ES-I3 (cell line): ENCODE measurements at regions not wholly inside any gene's neighbourhood (a gene's known extent, or its start where the extent isn't known, plus 50 kb on each side); places are given as distances from the start of the nearest gene placed in this dataset.
"Not testable (repeated sequence)": the region's sequence is repeated elsewhere in the genome, so short reads cannot be mapped to it uniquely, and the experiment has no call there.

Experiments
- H3K36me3 ChIP-seq: 2 replicates; pipeline ENCODE4 v1.6.1; 2013; ENCODE audit warnings: mild to moderate bottlenecking, low read length, control low read depth, moderate library complexity; ENCODE audit not compliant: insufficient read depth
- H3K4me1 ChIP-seq: 2 replicates; pipeline ENCODE4 v1.6.1; 2013; ENCODE audit warnings: mild to moderate bottlenecking, control low read depth, low read length; ENCODE audit not compliant: insufficient read depth
- H3K9ac ChIP-seq: 2 replicates; pipeline ENCODE4 v1.6.1; 2013; ENCODE audit warnings: low read depth, mild to moderate bottlenecking, low read length, moderate library complexity
- H3K9me3 ChIP-seq: 2 replicates; pipeline ENCODE4 v1.6.1; 2013; ENCODE audit warnings: mild to moderate bottlenecking, low read length, moderate library complexity; ENCODE audit not compliant: control insufficient read depth, insufficient read depth

DNA sequence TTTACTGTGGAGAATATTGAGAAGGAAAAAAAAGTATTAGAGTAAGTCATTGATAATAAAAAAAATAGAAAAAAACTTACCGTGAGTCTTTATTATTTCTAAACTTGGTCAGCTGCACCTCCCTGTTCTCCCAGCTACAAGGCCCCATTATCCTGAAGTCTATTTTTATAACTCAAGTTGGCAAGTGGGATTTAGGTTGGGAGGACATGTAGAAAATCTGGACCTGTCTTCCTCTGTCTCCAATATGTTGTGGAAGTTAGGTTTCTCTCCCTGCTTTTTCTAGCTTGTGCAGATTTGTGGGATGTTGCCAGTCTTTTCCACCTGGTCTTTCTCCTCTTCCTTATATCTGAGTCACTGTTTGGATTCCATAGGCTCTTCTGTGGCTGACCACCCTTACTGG lies 361.4 kb downstream of the HLX start:
- Histone ChIP-seq H3K9ac (no peak overlapping the region), H3K9me3 (no peaks in the 10 kb centered on the region), H3K4me1 (no peaks in the 10 kb centered on the region), H3K36me3 (no peaks in the 10 kb centered on the region)

DNA sequence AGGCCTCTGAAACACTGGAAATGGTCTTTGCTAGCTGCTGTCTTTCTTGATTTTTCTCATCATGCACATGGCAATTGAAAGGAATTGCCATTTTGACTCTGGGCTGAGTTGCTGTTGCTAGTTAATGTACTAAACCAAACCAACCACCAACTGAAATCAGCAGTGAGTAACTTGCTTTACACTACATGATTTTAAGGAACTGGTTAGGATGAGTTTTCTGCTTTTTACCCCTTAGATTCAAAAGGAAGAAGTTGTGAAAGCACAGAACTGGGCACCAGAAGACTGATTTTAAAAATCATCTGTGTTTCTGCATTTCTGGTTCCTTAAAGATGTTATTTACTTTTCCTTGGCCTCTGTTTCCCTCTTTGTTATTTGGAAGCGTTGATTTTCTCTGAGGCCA lies 361.9 kb downstream of the HLX start:
- H3K9me3 ChIP-seq, result no peaks in the 10 kb centered on the region
- H3K36me3 ChIP-seq, result no peaks in the 10 kb centered on the region
- H3K4me1 ChIP-seq, result no peaks in the 10 kb centered on the region
- no peak overlapping the region for H3K9ac ChIP-seq

DNA sequence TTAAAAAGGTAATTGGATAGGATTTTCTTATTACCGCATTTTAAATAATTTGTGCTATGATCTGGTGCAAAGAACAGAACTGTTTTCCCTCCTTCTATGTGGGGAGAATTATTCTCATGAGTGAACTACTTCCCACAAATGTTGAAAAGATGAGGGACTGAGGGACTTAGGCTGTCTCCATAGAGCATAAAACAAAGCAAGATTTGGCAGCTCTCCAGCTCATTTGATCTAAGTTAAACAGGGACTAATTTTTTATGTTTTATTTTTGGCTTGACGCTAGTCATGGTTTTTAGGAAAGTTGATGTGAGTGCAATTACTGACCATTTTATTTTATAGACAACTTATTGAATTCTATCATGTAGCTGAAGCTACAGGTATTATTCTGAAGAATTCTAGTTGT lies 362.3 kb downstream of the HLX start:
- no peak overlapping the region for H3K9ac ChIP-seq
- H3K36me3 ChIP-seq, result no peaks in the 10 kb centered on the region
- no peaks in the 10 kb centered on the region for H3K4me1 ChIP-seq
- no peaks in the 10 kb centered on the region for H3K9me3 ChIP-seq

DNA sequence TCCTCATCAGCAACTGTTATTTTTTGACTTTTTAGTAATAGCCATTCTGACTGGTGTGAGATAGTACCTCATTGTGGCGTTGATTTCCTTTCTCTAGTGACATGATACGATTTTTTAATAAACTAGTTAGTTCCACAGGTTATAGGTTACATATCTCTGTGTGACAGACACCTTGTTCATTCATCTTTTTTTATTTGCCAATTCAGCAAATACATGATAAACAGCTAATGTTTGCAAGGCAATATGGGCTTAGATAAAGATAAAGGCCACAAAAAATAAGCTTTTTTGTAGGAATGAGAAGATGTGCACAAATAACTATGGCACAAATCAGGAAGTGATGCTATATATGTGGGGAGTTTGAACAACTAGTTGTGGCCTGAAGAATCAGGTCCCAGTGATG lies 366.8 kb downstream of the HLX start:
- Histone ChIP-seq H3K36me3 (no peaks in the 10 kb centered on the region), H3K9ac (no peak overlapping the region), H3K4me1 (no peaks in the 10 kb centered on the region), H3K9me3 (no peaks in the 10 kb centered on the region)

DNA sequence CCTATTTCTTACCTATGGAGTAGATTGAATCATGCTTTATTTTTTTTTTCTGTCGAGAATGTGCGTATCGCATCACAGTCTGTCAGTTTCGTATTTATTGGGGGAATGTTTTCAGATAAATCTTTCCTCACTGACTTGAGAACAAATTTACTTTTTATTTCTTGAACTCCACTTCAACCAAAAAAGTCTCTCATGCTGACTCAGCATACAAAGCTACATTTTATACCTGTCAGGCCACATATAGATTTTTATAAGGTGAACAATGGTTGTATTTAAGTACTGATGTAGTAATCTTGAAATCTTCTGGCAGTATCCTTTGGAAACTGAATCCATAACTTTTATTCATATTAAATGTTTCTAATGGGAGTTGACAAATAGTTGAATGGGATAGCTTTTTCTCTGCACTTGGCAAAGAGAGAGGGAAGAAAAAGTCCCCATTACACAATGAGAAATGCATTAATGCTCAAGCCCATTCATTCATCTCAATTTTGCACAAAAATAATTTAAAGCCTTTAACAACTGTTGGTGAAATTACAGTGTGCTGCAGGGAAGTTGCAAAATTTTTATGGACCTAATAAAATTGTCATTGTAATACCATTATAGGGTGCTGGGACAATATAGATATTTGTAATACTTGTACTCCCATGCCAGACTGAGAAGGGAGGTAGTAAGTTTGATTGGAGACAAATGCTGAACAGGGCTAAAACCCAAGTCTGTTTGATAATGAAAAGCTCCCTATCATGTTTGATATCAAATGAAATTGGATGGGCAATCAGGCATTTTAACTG lies 367.6 kb downstream of the HLX start:
- H3K36me3 ChIP-seq, result no peaks in the 10 kb centered on the region
- H3K9me3 ChIP-seq, result no peaks in the 10 kb centered on the region
- H3K4me1 ChIP-seq, result no peaks in the 10 kb centered on the region
- H3K9ac ChIP-seq, result no peak overlapping the region

DNA sequence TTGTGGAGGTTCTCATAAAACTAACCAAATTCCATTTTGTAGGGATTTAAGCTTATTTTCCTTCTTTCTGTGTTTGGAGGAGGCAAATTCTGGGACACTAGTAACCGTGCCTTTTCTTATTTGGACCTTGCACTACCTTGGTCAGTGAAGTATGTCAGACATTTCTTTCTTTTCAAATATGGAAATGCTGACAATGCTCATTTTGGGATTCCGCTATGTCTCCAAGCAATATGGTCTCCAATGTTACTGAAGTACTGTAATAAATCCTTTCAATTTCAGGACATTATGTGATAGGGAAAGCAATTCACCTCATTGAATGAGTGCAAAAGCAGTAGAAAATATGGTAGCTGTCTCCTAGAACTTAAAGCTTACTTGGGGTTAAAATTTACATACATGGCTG lies 372.3 kb downstream of the HLX start:
- Histone ChIP-seq H3K9me3 (no peaks in the 10 kb centered on the region), H3K36me3 (no peaks in the 10 kb centered on the region)

DNA sequence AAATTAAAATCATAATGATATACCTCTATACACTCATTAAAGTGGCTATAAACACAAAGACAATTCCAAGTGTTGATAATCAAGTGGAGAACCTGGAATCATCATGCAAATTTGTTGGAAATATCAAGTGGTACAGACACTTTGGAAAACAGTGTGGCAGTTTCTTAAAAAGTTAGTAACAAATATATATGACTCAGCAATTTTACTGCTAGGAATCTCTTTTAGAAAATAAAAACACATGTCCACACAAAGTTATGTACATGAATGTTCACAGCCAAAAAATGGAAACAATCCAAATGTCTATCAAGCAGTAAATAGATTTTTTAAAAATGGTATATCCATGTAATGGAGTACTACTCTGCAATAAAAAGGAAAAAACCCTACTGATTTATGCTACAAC lies 375.6 kb downstream of the HLX start:
- Histone ChIP-seq H3K9me3 (no peaks in the 10 kb centered on the region), H3K4me1 (no peaks in the 10 kb centered on the region), H3K36me3 (no peaks in the 10 kb centered on the region), H3K9ac (no peak overlapping the region)

More for the DNA sequence above, 372.3 kb downstream of the HLX start:
- no peaks in the 10 kb centered on the region for H3K4me1 ChIP-seq
- no peak overlapping the region for H3K9ac ChIP-seq

DNA sequence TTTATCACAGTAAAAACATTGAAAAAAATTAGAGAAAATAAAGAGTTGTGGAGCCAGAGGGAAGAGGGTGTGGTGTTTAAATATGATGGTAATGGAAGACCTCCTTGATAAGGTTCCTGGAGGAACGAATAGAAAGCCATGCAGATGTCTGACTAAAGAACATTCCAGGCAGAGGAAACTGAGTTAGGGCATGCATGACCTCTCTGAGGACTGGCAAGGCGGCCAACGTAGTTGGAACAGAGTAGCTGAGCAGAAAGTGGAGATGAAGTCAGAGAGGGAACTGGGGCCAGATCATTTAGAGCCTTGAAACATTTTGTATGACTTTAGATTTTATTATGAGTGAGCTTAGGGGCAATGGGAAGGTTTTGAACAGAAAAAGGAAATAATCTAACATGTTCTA lies 377.5 kb downstream of the HLX start:
- H3K4me1 ChIP-seq, result no peaks in the 10 kb centered on the region
- no peaks in the 10 kb centered on the region for H3K9me3 ChIP-seq
- no peaks in the 10 kb centered on the region for H3K36me3 ChIP-seq
- H3K9ac ChIP-seq, result no peak overlapping the region

DNA sequence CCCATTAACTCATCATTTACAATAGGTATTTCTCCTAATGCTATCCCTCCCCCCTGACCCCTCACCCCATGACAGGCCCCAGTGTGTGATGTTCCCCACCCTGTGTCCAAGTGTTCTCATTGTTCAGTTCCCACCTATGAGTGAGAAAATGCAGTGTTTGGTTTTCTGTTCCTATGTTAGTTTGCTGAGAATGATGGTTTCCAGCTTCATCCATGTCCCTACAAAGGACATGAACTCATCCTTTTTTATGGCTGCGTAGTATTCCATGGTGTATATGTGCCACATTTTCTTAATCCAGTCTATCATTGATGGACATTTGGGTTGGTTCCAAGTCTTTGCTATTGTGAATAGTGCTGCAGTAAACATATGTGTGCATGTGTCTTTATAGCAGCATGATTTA lies 378.3 kb downstream of the HLX start:
- not testable (repeated sequence) for H3K9ac ChIP-seq, H3K9me3 ChIP-seq, H3K4me1 ChIP-seq, H3K36me3 ChIP-seq

DNA sequence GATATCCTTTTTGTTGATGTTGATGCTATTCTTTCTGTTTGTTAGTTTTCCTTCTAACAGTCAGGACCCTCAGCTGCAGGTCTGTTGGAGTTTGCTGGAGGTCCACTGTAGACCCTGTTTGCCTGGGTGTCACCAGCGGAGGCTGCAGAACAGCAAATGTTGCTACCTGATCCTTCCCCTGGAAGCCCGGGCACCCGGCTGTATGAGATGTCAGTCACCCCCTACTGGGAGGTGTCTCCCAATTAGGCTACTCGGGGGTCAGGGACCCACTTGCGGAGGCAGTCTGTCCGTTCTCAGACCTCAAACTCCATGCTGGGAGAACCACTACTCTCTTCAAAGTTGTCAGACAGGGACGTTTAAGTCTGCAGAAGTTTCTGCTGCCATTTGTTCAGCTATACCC lies 383.4 kb downstream of the HLX start:
- not testable (repeated sequence) for H3K9ac ChIP-seq, H3K36me3 ChIP-seq, H3K4me1 ChIP-seq, H3K9me3 ChIP-seq

DNA sequence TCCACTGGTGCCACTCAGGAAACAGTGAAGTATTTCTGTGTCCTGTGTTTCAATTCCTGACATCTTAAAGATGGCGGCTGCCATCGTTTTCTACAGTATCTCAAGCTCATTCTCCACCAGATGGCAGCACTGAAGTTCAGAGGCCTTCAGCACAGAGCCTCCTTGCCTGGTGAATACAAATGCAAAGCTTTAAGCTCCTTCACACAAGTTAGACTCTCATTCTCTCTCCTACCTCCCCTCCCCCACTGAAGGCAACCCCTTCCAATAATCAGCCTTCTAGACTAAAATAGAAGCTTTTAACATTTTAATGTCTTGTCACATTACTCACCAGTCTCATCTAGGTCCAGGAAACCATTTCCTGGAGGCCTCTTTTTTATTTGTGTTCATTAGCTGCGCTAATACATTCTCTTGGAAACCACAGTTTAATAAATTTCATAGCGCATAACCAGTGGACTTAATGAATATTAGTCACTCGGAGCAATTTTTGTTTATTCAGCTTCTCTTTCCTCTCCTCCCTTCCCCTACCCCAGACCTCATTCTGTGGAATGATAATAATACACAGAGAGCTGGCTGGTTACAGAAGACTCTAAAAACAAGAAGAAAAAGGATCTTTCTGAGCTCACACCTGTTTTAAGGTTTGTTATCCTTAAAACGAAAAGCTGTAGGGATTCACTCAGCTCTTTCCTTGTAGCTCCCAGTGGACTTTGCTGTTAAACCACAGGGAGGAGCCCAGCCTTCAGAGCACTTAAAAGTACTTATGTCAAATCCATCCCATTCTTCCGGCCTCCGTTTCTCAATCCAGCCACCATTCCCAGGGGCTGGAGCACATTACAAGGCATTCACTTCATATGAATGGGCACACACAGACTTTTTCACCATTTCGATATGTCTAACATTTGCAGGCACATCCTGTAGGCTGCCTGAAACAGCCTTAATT lies 384.9 kb downstream of the HLX start:
- H3K9me3 ChIP-seq, result 0 out of 2 replicates have a peak, but pooled peaks cover 5% of the 10 kb centered on the region
- H3K36me3 ChIP-seq, result no peaks in the 10 kb centered on the region
- no peak overlapping the region for H3K9ac ChIP-seq
- H3K4me1 ChIP-seq, result 0 out of 2 replicates have a peak, but pooled peaks cover 4% of the 10 kb centered on the region

DNA sequence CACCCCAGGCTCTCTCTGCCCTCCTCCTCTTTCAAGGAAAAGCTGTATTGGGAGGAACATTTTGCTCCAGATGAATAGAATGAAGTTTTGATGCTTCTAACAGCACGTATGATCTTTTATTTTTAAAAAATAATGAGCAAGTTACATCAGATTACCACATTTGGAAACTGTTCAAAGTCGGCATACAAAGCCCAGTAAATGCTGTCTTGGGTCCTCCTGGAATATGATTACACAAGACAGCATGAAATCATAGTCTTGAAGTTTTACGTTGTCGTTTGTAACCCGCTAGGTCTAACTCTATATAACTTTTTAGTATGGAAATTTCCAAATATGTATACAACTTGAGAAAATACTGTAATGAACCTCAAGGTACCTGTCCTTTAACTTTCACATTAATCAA lies 385.6 kb downstream of the HLX start:
- Histone ChIP-seq H3K9me3 (0 out of 2 replicates have a peak, but pooled peaks cover 5% of the 10 kb centered on the region), H3K4me1 (0 out of 2 replicates have a peak, but pooled peaks cover 4% of the 10 kb centered on the region), H3K9ac (no peak overlapping the region), H3K36me3 (no peaks in the 10 kb centered on the region)

DNA sequence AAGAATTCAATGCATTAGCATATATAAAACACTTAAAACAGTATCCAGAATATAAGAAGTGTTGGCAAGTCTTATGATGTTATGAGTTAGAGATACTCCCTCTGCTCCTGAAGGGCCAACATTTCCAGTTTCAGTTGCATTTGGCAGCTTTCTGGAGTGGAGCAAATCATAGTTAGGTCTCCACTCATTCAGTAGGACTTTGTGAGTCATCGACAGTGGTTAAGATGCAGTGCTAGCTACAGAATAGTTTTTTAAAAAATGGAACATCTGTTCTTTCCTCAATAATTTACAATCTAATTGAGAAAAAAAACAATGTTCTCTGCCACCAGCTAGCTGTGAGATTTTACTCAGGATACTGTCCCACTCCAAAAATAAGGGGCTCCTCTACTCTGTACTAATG lies 389.1 kb downstream of the HLX start:
- H3K9ac ChIP-seq, result no peak overlapping the region
- H3K36me3 ChIP-seq, result no peaks in the 10 kb centered on the region; the same call in 1 of the 2 replicates
- 0 out of 2 replicates have a peak, but pooled peaks cover 4% of the 10 kb centered on the region for H3K9me3 ChIP-seq
- 0 out of 2 replicates have a peak, but pooled peaks cover 4% of the 10 kb centered on the region for H3K4me1 ChIP-seq

DNA sequence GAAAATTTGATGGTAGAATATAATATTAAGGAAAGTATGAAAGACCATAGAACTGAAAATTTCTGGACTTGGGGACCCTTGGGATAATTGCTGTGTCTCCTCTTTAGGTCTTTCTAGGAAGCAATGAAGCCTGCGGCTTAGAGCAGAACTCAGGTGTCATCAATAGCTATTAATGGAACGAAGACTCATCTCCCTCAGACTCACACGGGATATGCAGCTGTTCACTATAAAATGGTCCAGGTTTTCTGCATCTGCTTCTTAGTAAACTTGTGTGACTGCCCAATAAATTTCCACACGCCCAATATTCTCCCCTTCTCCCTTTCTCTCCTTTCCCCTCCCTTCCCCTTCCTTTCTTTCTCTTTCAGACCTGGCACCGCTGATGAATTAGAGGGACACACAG lies 392.5 kb downstream of the HLX start:
- Histone ChIP-seq H3K9ac (no peak overlapping the region), H3K36me3 (no peaks in the 10 kb centered on the region; the same call in 1 of the 2 replicates), H3K9me3 (no peaks in the 10 kb centered on the region), H3K4me1 (no peaks in the 10 kb centered on the region)

DNA sequence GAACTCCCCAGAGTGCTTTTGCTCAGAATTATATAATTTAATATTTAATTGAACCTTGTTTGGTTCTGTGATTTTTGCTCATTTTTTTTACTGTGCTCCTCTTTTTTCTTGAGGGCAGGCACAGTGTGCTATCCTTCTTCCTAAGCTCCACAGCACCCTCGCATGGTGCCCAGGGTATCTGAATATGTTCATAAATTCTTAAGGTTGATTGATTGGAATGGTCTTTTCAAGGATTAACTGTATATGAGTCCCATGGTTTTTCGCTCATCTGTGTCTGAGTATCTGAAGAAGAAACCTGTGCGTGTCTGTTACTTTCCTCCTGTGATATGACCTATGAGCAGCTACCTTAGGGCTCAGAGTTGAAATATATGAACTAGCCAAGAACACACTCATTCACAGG lies 393.7 kb downstream of the HLX start:
- Histone ChIP-seq H3K9ac (no peak overlapping the region), H3K4me1 (no peaks in the 10 kb centered on the region), H3K9me3 (no peaks in the 10 kb centered on the region), H3K36me3 (no peaks in the 10 kb centered on the region; the same call in 1 of the 2 replicates)
